Hepatocyte (in vitro differentiated cells): ENCODE measurements at regions not wholly inside any gene's neighbourhood (a gene's known extent, or its start where the extent isn't known, plus 50 kb on each side); places are given as distances from the start of the nearest gene placed in this dataset.

Experiments
- DNase-seq: peaks from one replicate; pipeline ENCODE4 v3.0.0-alpha.2; 2016; ENCODE audit warnings: low spot score
- H2AFZ ChIP-seq: fragments of 200-600 bp; sonication (generic); 2 replicates; pipeline ENCODE4 v1.6.0; 2016; ENCODE audit warnings: antibody characterized with exemption, mild to moderate bottlenecking
- H3K27ac ChIP-seq: fragments of 200-600 bp; sonication (generic); 2 replicates; pipeline ENCODE4 v1.5.1; 2016; ENCODE audit warnings: mild to moderate bottlenecking
- H3K27me3 ChIP-seq: fragments of 200-600 bp; sonication (generic); 2 replicates; pipeline ENCODE4 v1.6.1; 2016
- H3K36me3 ChIP-seq: fragments of 200-600 bp; sonication (generic); replicated peaks from 2 replicates; pipeline ENCODE4 v1.5.1; 2016; ENCODE audit warnings: low read depth; ENCODE audit not compliant: insufficient read depth
- H3K4me1 ChIP-seq: fragments of 200-600 bp; sonication (generic); 2 replicates; pipeline ENCODE4 v1.5.1; 2016; ENCODE audit warnings: mild to moderate bottlenecking, moderate library complexity; ENCODE audit not compliant: insufficient read depth
- H3K4me2 ChIP-seq: fragments of 200-600 bp; sonication (generic); 2 replicates; pipeline ENCODE4 v1.6.0; 2016
- H3K4me3 ChIP-seq: fragments of 200-600 bp; sonication (generic); 2 replicates; pipeline ENCODE4 v1.5.1; 2016; ENCODE audit warnings: mild to moderate bottlenecking
- H3K79me2 ChIP-seq: fragments of 200-600 bp; sonication (generic); 2 replicates; pipeline ENCODE4 v1.6.0; 2017; ENCODE audit warnings: mild to moderate bottlenecking
- H3K9me2 ChIP-seq: fragments of 200-600 bp; sonication (generic); replicated peaks from 2 replicates; pipeline ENCODE4 v1.6.0; 2017; ENCODE audit warnings: mild to moderate bottlenecking; ENCODE audit not compliant: insufficient read depth
- H3K9me3 ChIP-seq: fragments of 200-600 bp; sonication (generic); 2 replicates; pipeline ENCODE4 v1.5.1; 2016; ENCODE audit warnings: low read depth, mild to moderate bottlenecking
- H4K20me1 ChIP-seq: fragments of 200-600 bp; sonication (generic); 2 replicates; pipeline ENCODE4 v1.6.0; 2016; ENCODE audit warnings: mild to moderate bottlenecking; ENCODE audit not compliant: insufficient read depth, poor library complexity, severe bottlenecking
- EZH2 ChIP-seq: fragments of 200-600 bp; sonication (generic); IDR thresholded peaks from 2 replicates; pipeline ENCODE4 v1.6.1; 2016; ENCODE audit warnings: antibody characterized with exemption, mild to moderate bottlenecking, borderline replicate concordance
- EZH2phosphoT487 ChIP-seq: fragments of 200-600 bp; sonication (generic); IDR thresholded peaks from one replicate; pipeline ENCODE4 v1.6.1; 2018; ENCODE audit warnings: antibody characterized with exemption, mild to moderate bottlenecking, low read depth, moderate library complexity; ENCODE audit not compliant: unreplicated experiment, severe bottlenecking
- WGBS: methylation state at CpG from one replicate; pipeline ENCODE4 v1.1.6; 2016; ENCODE audit warnings: low lambda C conversion rate; ENCODE audit errors: missing lambda C conversion rate; 5-methylcytosine and 5-hydroxymethylcytosine counted together
- TF ChIP-seq, protein P1 (sequence below): fragments of 200-600 bp; sonication (generic); IDR thresholded peaks from 2 replicates; pipeline ENCODE4 v1.5.1; 2016; ENCODE audit warnings: antibody characterized with exemption, mild to moderate bottlenecking; ENCODE audit not compliant: poor library complexity

DNA sequence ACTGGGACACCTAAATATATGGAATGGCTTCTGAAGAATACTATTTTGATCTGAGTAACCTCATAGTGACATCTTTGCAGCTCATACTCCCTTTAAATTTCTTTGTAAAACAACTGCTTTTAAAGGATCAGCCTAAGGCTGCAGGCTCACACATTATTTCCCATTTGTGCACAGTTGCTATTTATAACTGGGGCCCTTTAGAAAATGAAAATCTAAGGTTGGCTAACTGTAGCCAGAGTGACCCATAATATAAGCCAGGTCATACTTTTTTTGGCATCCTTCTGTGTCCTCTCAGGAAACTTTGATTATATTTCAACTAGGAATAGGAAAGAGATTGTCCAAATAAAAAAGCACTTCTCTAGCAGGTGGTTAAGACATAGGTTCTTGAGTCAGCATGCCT, 123.6 kb upstream of the RASGEF1B start:
- H3K27me3 ChIP-seq, result no peaks in the 10 kb centered on the region
- no peaks in the 10 kb centered on the region for H3K9me2 ChIP-seq
- H4K20me1 ChIP-seq, result no peaks in the 10 kb centered on the region
- no peaks in the 10 kb centered on the region for H3K36me3 ChIP-seq
- H3K4me2 ChIP-seq, result no peak overlapping the region
- no peak overlapping the region for H3K27ac ChIP-seq
- no peak overlapping the region for H3K4me3 ChIP-seq
- no peak for TF ChIP-seq EZH2phosphoT487
- TF ChIP-seq EZH2, result no peak
- TF ChIP-seq, protein P1, sequence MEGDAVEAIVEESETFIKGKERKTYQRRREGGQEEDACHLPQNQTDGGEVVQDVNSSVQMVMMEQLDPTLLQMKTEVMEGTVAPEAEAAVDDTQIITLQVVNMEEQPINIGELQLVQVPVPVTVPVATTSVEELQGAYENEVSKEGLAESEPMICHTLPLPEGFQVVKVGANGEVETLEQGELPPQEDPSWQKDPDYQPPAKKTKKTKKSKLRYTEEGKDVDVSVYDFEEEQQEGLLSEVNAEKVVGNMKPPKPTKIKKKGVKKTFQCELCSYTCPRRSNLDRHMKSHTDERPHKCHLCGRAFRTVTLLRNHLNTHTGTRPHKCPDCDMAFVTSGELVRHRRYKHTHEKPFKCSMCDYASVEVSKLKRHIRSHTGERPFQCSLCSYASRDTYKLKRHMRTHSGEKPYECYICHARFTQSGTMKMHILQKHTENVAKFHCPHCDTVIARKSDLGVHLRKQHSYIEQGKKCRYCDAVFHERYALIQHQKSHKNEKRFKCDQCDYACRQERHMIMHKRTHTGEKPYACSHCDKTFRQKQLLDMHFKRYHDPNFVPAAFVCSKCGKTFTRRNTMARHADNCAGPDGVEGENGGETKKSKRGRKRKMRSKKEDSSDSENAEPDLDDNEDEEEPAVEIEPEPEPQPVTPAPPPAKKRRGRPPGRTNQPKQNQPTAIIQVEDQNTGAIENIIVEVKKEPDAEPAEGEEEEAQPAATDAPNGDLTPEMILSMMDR, result no peak
- H3K79me2 ChIP-seq, result no peaks in the 10 kb centered on the region
- no peak overlapping the region for H2AFZ ChIP-seq
- H3K9me3 ChIP-seq, result peaks cover 5% of the 10 kb centered on the region
- DNase-seq, result no peak
- H3K4me1 ChIP-seq, result peaks cover 28% of the 10 kb centered on the region

DNA sequence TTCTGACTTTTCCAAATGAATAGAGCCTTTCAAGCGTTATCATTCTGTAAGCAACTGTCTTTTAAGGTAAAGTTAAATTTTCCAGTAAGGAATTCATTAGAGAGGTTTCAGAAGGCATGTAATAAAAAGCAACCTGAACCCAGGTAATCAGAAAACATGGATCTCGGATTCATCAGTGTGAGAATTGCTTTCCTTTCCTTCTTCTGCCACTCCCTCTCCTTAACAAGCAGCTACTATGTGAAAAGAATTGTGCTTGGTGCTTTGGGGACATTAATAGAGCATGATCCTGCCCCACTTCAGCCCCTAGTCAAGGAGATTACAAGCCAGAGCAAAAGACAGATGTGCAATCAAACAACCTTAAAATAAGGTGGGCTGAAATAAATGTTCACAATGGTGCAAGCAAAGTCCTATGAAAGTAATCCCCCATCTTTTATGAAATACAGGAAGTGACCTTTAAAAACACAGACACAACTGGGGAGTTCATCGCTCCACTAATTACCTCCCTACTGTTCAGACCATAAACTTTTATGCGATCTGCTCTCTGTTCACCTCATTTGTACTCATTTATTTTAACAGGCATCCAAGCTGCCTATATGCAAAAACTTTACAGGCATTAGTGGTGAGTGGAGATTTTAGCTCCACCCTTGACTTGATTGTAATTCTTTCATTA, 122.9 kb upstream of the RASGEF1B start:
- Histone ChIP-seq H3K27ac (no peak overlapping the region), H3K27me3 (no peaks in the 10 kb centered on the region), H3K9me3 (peaks cover 5% of the 10 kb centered on the region), H4K20me1 (no peaks in the 10 kb centered on the region), H2AFZ (no peak overlapping the region), H3K79me2 (no peaks in the 10 kb centered on the region), H3K4me1 (peaks cover 22% of the 10 kb centered on the region), H3K9me2 (no peaks in the 10 kb centered on the region), H3K4me3 (no peak overlapping the region), H3K4me2 (no peak overlapping the region), H3K36me3 (no peaks in the 10 kb centered on the region)
- no peak for DNase-seq
- TF ChIP-seq EZH2, result no peak
- TF ChIP-seq, protein P1, result no peak
- TF ChIP-seq EZH2phosphoT487, result no peak
- WGBS, result 65% methylated on average over 4 of the region's 4 CpGs

DNA sequence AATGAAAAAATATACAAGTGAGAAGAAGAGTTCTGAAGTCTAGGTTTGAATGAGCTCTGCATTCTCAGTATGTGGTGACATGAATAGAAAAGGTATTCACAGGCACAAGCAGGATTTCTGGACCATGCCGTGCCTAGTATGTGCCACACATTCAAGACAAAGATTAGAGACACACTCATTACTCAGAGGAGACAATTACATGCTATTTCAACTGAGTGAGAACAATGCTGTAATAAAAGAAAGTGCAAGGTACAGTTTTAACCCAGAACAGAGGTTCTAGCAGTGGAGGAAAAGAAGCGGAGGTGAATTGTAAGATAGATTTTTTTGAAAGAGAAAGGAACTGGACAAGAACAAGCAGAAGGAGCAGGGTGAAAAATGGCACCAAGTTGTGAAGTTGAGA, 121.0 kb upstream of the RASGEF1B start:
- Histone ChIP-seq H3K9me2 (no peaks in the 10 kb centered on the region), H2AFZ (no peak overlapping the region), H3K4me3 (no peak overlapping the region), H3K27me3 (no peaks in the 10 kb centered on the region), H3K4me1 (peaks cover 22% of the 10 kb centered on the region), H4K20me1 (no peaks in the 10 kb centered on the region), H3K79me2 (no peaks in the 10 kb centered on the region), H3K27ac (no peak overlapping the region), H3K9me3 (no peaks in the 10 kb centered on the region), H3K4me2 (no peak overlapping the region), H3K36me3 (no peaks in the 10 kb centered on the region)
- TF ChIP-seq, protein P1, result no peak
- TF ChIP-seq EZH2, result no peak
- TF ChIP-seq EZH2phosphoT487, result no peak
- WGBS, result 73% methylated on average over 2 of the region's 2 CpGs
- no peak for DNase-seq

DNA sequence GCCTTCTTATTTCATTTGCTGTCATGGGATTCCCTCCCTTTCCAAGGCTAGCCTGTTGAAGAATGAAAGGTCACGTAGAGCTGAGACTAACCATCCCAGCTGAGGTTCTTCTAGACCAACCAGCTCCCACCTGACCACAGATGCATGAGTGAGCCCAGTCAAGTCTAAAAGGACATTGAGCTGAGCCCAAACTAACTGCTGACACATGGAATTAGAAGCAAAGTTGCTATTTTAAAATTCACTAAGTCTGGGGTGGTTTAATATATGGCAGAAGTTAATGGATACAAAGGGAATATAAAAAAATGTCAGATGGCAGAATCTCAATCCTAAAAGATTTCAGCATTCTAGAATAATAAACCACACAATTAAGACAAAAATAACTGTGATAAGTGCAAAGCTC, 118.9 kb upstream of the RASGEF1B start:
- H3K27ac ChIP-seq, result no peak overlapping the region
- H3K9me2 ChIP-seq, result no peaks in the 10 kb centered on the region
- H3K4me1 ChIP-seq, result peaks cover 8% of the 10 kb centered on the region
- H3K4me3 ChIP-seq, result no peak overlapping the region
- no peak for DNase-seq
- no peak overlapping the region for H3K4me2 ChIP-seq
- H2AFZ ChIP-seq, result no peak overlapping the region
- H3K79me2 ChIP-seq, result no peaks in the 10 kb centered on the region
- 100% methylated on average over 1 of the region's 1 CpG for WGBS
- no peaks in the 10 kb centered on the region for H3K36me3 ChIP-seq
- TF ChIP-seq EZH2phosphoT487 (no peak), EZH2 (no peak)
- TF ChIP-seq, protein P1, result no peak
- no peaks in the 10 kb centered on the region for H4K20me1 ChIP-seq
- H3K27me3 ChIP-seq, result no peaks in the 10 kb centered on the region
- no peaks in the 10 kb centered on the region for H3K9me3 ChIP-seq
